Lower leg skin (tissue), 3 donors: ENCODE measurements at regions not wholly inside any gene's neighbourhood (a gene's known extent, or its start where the extent isn't known, plus 50 kb on each side); places are given as distances from the start of the nearest gene placed in this dataset.

Experiments
- CTCF ChIP-seq, 3 donors: fragments of 450-650 bp; IDR thresholded peaks; one replicate each; pipeline ENCODE4 v1.5.1; 2016; ENCODE audit warnings: antibody characterized with exemption in 3 of 3, mild to moderate bottlenecking in 3 of 3, moderate library complexity in 2 of 3
- POLR2A ChIP-seq, 2 donors: fragments of 450-650 bp; IDR thresholded peaks; one replicate each; pipeline ENCODE4 v1.6.1; 2016 to 2017; ENCODE audit warnings: antibody characterized with exemption in 2 of 2, mild to moderate bottlenecking in 1 of 2, moderate library complexity in 1 of 2

GRCh38 chr10:107924458-107924857 lies 760.0 kb upstream of the SORCS1 start:
- TF ChIP-seq CTCF (IDR thresholded peaks at IDR 0.05) (no peak), POLR2A (IDR thresholded peaks at IDR 0.05) (no peak)
